ENCODE measurements at regions not wholly inside any gene's neighbourhood (a gene's known extent, or its start where the extent isn't known, plus 50 kb on each side); places are given as distances from the start of the nearest gene placed in this dataset.

GRCh38 chr9:136597965-136598364 is 52.1 kb upstream of the NOTCH1 start:
- TF ChIP-seq, protein P1, sequence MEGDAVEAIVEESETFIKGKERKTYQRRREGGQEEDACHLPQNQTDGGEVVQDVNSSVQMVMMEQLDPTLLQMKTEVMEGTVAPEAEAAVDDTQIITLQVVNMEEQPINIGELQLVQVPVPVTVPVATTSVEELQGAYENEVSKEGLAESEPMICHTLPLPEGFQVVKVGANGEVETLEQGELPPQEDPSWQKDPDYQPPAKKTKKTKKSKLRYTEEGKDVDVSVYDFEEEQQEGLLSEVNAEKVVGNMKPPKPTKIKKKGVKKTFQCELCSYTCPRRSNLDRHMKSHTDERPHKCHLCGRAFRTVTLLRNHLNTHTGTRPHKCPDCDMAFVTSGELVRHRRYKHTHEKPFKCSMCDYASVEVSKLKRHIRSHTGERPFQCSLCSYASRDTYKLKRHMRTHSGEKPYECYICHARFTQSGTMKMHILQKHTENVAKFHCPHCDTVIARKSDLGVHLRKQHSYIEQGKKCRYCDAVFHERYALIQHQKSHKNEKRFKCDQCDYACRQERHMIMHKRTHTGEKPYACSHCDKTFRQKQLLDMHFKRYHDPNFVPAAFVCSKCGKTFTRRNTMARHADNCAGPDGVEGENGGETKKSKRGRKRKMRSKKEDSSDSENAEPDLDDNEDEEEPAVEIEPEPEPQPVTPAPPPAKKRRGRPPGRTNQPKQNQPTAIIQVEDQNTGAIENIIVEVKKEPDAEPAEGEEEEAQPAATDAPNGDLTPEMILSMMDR (conservative IDR thresholded peaks at IDR 0.05; ENCODE audit: low read length), result no peak
- no peak for TF ChIP-seq EZH2phosphoT487 (IDR thresholded peaks at IDR 0.05; ENCODE audit: borderline replicate concordance, low read depth, low read length)
